ENCODE measurements at regions not wholly inside any gene's neighbourhood (a gene's known extent, or its start where the extent isn't known, plus 50 kb on each side); places are given as distances from the start of the nearest gene placed in this dataset.

DNA sequence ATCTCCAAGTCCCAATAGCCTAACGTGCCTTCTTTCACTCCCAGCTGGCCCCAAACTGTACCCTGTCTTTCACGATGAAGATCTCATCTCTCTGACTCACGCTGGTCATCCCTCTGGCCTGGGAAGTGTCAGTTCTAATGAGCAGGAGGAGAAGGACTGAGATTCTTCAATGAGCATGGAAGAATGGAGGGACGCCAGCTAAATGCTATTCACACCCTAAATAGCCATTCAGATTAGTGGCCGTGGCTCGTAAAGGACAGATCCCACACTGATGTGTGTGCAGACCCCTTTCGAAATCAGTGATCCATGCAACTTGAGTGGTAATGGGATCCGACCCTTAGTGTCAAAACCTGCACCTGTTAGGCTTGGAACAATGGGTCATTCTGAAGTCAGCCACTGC is 75.9 kb upstream of the SMYD2 start:
- Histone ChIP-seq H3K9me3 (ENCODE audit: control insufficient read depth, low read length) (no peaks in the 10 kb centered on the region), H3K4me1 (ENCODE audit: control insufficient read depth, insufficient read depth, low read length, poor library complexity, severe bottlenecking) (peaks cover 3% of the 10 kb centered on the region), H3K27ac (ENCODE audit: low read depth, low read length, severe bottlenecking) (no peak overlapping the region), H3K4me3 (ENCODE audit: extremely low read depth, insufficient read depth, low read length, poor library complexity, severe bottlenecking) (no peak overlapping the region), H3K36me3 (ENCODE audit: control insufficient read depth, insufficient read depth, low read length) (no peaks in the 10 kb centered on the region)
- 85 to 91% methylated on average over 5 to 6 of the region's 8 CpGs for WGBS, 2 experiments (ENCODE audit: insufficient coverage in 2 of 2)

DNA sequence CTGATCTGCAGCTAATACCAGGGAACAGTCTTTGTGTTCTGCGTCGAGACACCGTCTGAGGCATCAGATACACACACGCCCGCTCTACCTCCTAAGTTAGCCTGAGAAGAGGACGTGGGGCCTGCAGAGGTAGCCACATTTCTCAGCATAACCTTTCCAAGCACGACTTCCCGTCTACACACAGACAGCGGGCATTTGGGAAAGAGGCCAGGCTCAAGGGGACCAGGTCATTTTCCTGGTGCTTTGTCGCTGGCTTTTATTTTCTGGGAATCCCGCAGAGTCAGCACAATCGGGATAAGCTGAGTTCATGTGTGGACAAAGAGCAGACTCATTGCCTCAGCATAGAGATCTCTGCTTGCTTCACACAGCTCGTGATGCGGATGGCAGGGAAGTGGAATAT is 72.5 kb upstream of the SMYD2 start:
- Histone ChIP-seq H3K4me1 (ENCODE audit: control insufficient read depth, insufficient read depth, low read length, poor library complexity, severe bottlenecking) (peaks cover 3% of the 10 kb centered on the region), H3K9me3 (ENCODE audit: control insufficient read depth, low read length) (no peaks in the 10 kb centered on the region), H3K27ac (ENCODE audit: low read depth, low read length, severe bottlenecking) (no peak overlapping the region), H3K4me3 (ENCODE audit: extremely low read depth, insufficient read depth, low read length, poor library complexity, severe bottlenecking) (no peak overlapping the region), H3K36me3 (ENCODE audit: control insufficient read depth, insufficient read depth, low read length) (no peaks in the 10 kb centered on the region)
- WGBS, 2 experiments (ENCODE audit: insufficient coverage in 2 of 2): 90% methylated on average over 9 to 13 of the region's 14 CpGs

DNA sequence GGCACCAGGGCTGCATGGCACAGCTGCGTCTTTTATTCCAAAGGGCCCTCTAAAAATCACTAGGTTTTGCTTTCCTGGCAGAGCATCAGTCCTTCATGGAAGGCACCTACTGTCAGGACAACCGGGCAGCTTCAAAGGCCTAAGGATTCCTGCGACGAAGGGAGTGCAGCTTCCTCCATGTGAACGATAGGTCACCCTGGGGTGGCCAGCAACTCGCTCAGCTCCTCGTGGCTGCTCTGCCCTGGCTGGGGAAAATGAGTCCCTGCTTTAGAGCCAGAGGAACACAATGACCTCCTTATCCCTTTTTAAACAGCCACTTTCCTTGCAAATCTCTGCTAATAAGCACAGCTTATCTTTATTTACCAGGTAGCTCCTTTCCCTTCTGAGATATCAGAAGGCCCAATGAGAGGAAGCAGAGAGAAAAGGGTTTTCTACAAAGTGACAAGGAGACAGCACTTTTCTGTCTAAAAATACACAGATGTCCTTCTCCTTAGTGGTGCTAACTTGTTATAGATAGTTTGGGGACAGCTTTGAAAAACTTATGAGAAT is 71.6 kb upstream of the SMYD2 start:
- Histone ChIP-seq H3K4me3 (ENCODE audit: extremely low read depth, insufficient read depth, low read length, poor library complexity, severe bottlenecking) (no peak overlapping the region), H3K36me3 (ENCODE audit: control insufficient read depth, insufficient read depth, low read length) (no peaks in the 10 kb centered on the region), H3K9me3 (ENCODE audit: control insufficient read depth, low read length) (no peaks in the 10 kb centered on the region), H3K4me1 (ENCODE audit: control insufficient read depth, insufficient read depth, low read length, poor library complexity, severe bottlenecking) (peaks cover 3% of the 10 kb centered on the region), H3K27ac (ENCODE audit: low read depth, low read length, severe bottlenecking) (no peak overlapping the region)
- WGBS, 2 experiments (ENCODE audit: insufficient coverage in 2 of 2): 92 to 93% methylated on average over 5 to 7 of the region's 7 CpGs

GRCh38 chr1:214213136-214213535 is 67.8 kb upstream of the SMYD2 start:
- peaks cover 5% of the 10 kb centered on the region for H3K4me1 ChIP-seq (ENCODE audit: control insufficient read depth, insufficient read depth, low read length, poor library complexity, severe bottlenecking)
- H3K9me3 ChIP-seq (ENCODE audit: control insufficient read depth, low read length): no peaks in the 10 kb centered on the region
- H3K27ac ChIP-seq (ENCODE audit: low read depth, low read length, severe bottlenecking): no peak overlapping the region
- H3K4me3 ChIP-seq (ENCODE audit: extremely low read depth, insufficient read depth, low read length, poor library complexity, severe bottlenecking): no peak overlapping the region
- H3K36me3 ChIP-seq (ENCODE audit: control insufficient read depth, insufficient read depth, low read length): no peaks in the 10 kb centered on the region
- WGBS, 2 experiments (ENCODE audit: insufficient coverage in 2 of 2): 88 to 89% methylated on average over 4 of the region's 4 CpGs

GRCh38 chr1:214214851-214215250 is 66.1 kb upstream of the SMYD2 start:
- Histone ChIP-seq H3K27ac (ENCODE audit: low read depth, low read length, severe bottlenecking) (no peak overlapping the region), H3K9me3 (ENCODE audit: control insufficient read depth, low read length) (no peaks in the 10 kb centered on the region), H3K36me3 (ENCODE audit: control insufficient read depth, insufficient read depth, low read length) (no peaks in the 10 kb centered on the region), H3K4me3 (ENCODE audit: extremely low read depth, insufficient read depth, low read length, poor library complexity, severe bottlenecking) (no peak overlapping the region), H3K4me1 (ENCODE audit: control insufficient read depth, insufficient read depth, low read length, poor library complexity, severe bottlenecking) (peaks cover 3% of the 10 kb centered on the region)
- WGBS, 2 experiments (ENCODE audit: insufficient coverage in 2 of 2): no CpG with 5 or more reads among the region's 1 CpG

DNA sequence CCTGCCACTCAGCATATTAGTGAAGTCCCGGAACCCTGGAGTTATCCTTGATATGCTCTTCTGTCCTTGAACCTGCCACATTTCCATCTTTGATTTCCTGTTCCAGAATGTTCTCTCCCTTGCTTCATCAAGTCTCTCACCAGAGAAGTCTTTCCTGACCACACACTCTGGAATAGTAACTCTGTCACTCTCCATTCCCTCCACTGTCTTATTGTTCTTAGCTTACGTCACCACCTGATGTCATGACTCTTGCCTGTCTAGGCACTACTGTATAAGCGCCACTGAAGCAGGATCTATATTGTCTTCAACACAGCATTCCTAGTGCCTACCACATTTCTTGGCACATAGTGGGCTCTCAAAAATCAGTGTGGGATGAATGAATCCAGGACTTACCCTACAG is 65.4 kb upstream of the SMYD2 start:
- no peaks in the 10 kb centered on the region for H3K9me3 ChIP-seq (ENCODE audit: control insufficient read depth, low read length)
- H3K4me3 ChIP-seq (ENCODE audit: extremely low read depth, insufficient read depth, low read length, poor library complexity, severe bottlenecking): no peak overlapping the region
- WGBS, 2 experiments (ENCODE audit: insufficient coverage in 2 of 2): 86 to 93% methylated on average over 3 of the region's 3 CpGs

DNA sequence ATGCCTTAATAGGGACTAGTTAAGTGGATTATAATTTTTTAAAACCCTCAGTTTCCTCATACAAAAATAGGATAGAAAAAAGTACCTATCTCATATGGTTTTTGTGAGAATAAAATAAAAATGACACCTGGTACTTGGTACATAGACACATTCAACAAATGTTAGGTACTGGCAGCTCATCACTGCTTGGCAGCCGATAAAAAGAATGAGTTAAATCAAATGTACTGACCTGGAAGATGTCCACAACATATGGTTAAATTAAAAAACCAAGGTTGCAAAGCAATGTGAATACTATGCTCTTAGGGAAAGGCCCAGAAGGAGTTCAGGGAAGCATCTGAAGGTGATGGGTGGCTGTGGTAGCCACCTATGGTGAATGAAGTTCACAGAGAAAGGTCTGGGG is 64.9 kb upstream of the SMYD2 start:
- Histone ChIP-seq H3K4me1 (ENCODE audit: control insufficient read depth, insufficient read depth, low read length, poor library complexity, severe bottlenecking) (peaks cover 3% of the 10 kb centered on the region), H3K36me3 (ENCODE audit: control insufficient read depth, insufficient read depth, low read length) (no peaks in the 10 kb centered on the region), H3K9me3 (ENCODE audit: control insufficient read depth, low read length) (no peaks in the 10 kb centered on the region), H3K27ac (ENCODE audit: low read depth, low read length, severe bottlenecking) (no peak overlapping the region), H3K4me3 (ENCODE audit: extremely low read depth, insufficient read depth, low read length, poor library complexity, severe bottlenecking) (no peak overlapping the region)
- no CpG with 5 or more reads among the region's 1 CpG for WGBS, 2 experiments (ENCODE audit: insufficient coverage in 2 of 2)

More for the DNA sequence above, 65.4 kb upstream of the SMYD2 start:
- Histone ChIP-seq H3K36me3 (ENCODE audit: control insufficient read depth, insufficient read depth, low read length) (no peaks in the 10 kb centered on the region), H3K4me1 (ENCODE audit: control insufficient read depth, insufficient read depth, low read length, poor library complexity, severe bottlenecking) (peaks cover 3% of the 10 kb centered on the region), H3K27ac (ENCODE audit: low read depth, low read length, severe bottlenecking) (no peak overlapping the region)

DNA sequence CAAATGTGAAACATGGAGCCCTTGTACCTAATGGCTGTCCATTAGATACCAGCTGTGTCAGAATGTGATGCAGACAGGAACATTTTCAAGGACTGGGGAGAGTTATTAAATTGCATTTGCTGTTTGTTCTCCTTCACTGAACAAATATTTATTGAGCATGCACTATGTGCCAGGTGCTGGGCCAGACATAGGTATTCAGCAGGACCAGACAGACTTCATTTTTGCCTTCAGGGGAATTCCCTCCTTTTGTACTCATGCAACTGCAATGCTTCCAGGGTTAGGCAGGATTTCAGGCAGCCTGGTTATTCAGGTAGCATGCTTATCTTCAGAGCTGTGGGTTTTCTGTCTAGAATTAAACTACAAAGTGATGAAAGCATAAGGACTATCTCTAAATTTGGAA is 64.2 kb upstream of the SMYD2 start:
- H3K4me3 ChIP-seq (ENCODE audit: extremely low read depth, insufficient read depth, low read length, poor library complexity, severe bottlenecking): no peak overlapping the region
- H3K9me3 ChIP-seq (ENCODE audit: control insufficient read depth, low read length): no peaks in the 10 kb centered on the region
- H3K4me1 ChIP-seq (ENCODE audit: control insufficient read depth, insufficient read depth, low read length, poor library complexity, severe bottlenecking): peaks cover 3% of the 10 kb centered on the region
- no peak overlapping the region for H3K27ac ChIP-seq (ENCODE audit: low read depth, low read length, severe bottlenecking)
- H3K36me3 ChIP-seq (ENCODE audit: control insufficient read depth, insufficient read depth, low read length): no peaks in the 10 kb centered on the region

- Histone ChIP-seq H3K27ac (ENCODE audit: low read depth, low read length, severe bottlenecking) (no peak overlapping the region), H3K4me1 (ENCODE audit: control insufficient read depth, insufficient read depth, low read length, poor library complexity, severe bottlenecking) (no peaks in the 10 kb centered on the region)
- WGBS, 2 experiments (ENCODE audit: insufficient coverage in 2 of 2): 84 to 94% methylated on average over 2 to 4 of the region's 4 CpGs
Measured at GRCh38 chr1:214219902-214220301, 61.1 kb upstream of the SMYD2 start.

GRCh38 chr1:214220891-214221290 is 60.1 kb upstream of the SMYD2 start:
- H3K36me3 ChIP-seq (ENCODE audit: control insufficient read depth, insufficient read depth, low read length): no peaks in the 10 kb centered on the region
- no peaks in the 10 kb centered on the region for H3K9me3 ChIP-seq (ENCODE audit: control insufficient read depth, low read length)
- WGBS, 2 experiments (ENCODE audit: insufficient coverage in 2 of 2): 90 to 94% methylated on average over 3 to 5 of the region's 5 CpGs
- H3K4me3 ChIP-seq (ENCODE audit: extremely low read depth, insufficient read depth, low read length, poor library complexity, severe bottlenecking): no peak overlapping the region
- no peaks in the 10 kb centered on the region for H3K4me1 ChIP-seq (ENCODE audit: control insufficient read depth, insufficient read depth, low read length, poor library complexity, severe bottlenecking)
- H3K27ac ChIP-seq (ENCODE audit: low read depth, low read length, severe bottlenecking): no peak overlapping the region

More at GRCh38 chr1:214219902-214220301, 61.1 kb upstream of the SMYD2 start:
- H3K9me3 ChIP-seq (ENCODE audit: control insufficient read depth, low read length): no peaks in the 10 kb centered on the region
- no peaks in the 10 kb centered on the region for H3K36me3 ChIP-seq (ENCODE audit: control insufficient read depth, insufficient read depth, low read length)
- no peak overlapping the region for H3K4me3 ChIP-seq (ENCODE audit: extremely low read depth, insufficient read depth, low read length, poor library complexity, severe bottlenecking)

DNA sequence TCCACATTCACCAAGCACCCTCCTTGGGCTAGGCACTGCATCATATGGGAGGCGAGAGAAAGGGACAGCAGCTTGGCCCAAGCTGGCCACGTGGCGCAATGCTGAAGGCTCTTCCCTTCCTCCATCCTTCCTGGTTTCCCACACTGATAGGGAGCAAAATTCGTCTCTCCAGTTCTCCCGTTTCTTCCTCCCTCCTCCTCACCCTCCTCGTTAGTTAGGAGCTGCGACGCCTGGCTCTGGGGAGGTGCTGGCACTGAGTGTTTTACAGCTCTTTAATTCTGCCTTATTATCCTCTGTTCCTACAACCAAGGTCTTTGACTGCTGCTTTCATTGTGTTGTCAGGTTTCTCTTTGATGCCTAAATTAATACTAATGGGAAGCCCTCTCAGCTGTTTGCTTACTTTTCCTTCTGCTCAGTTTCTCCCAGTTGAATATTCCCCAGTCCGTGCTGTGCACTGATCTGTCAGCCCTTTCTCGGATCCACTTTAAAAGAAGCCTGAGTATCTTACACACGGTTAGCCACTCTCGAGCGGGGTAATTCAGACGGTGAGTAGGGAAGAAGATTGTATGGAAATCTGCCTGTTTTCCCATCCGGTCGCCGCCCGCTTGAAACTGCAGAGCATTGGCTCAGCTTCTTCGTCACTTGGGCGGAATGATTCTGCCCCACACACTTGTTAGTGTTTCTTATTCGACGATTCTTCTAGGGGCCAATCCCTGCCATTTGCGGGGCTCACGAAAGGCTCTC is 56.2 kb upstream of the SMYD2 start:
- H3K9me3 ChIP-seq (ENCODE audit: control insufficient read depth, low read length): no peaks in the 10 kb centered on the region
- H3K36me3 ChIP-seq (ENCODE audit: control insufficient read depth, insufficient read depth, low read length): no peaks in the 10 kb centered on the region
- no peaks in the 10 kb centered on the region for H3K4me1 ChIP-seq (ENCODE audit: control insufficient read depth, insufficient read depth, low read length, poor library complexity, severe bottlenecking)
- no peak overlapping the region for H3K4me3 ChIP-seq (ENCODE audit: extremely low read depth, insufficient read depth, low read length, poor library complexity, severe bottlenecking)
- WGBS, 2 experiments (ENCODE audit: insufficient coverage in 2 of 2): 41 to 56% methylated on average over 10 to 13 of the region's 24 CpGs
- peak overlapping the region; percentile 50 for H3K27ac ChIP-seq (ENCODE audit: low read depth, low read length, severe bottlenecking)
